GM19025 (cell line): ENCODE measurements at regions not wholly inside any gene's neighbourhood (a gene's known extent, or its start where the extent isn't known, plus 50 kb on each side); places are given as distances from the start of the nearest gene placed in this dataset.

ENCODE experiments used
- ATAC-seq: cut with Tn5 transposase; IDR thresholded peaks from one replicate; pipeline ENCODE4 v1.9.1; 2021; ENCODE audit warnings: mild to moderate bottlenecking, low read depth, moderate library complexity; ENCODE audit not compliant: unreplicated experiment

DNA sequence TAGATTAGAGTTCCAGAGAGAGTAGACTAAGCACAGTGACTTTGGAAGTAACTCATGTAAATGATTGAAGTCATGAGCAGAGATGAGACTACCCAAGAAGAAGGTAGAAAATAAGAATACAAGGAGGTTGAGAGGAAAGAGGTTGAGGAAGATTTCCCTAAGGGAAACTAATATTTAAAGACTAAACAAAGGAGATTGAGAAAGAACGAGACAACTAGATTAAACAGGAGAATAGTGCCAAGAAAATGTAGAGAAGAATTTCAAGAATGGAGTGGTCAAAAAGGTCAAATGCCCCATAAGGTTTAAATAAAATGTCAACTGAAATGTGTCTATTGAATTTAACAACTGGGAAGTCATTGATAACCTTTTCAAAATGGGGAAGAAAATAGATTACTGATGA is 59.0 kb downstream of the RPS29 start:
- no peak for ATAC-seq

DNA sequence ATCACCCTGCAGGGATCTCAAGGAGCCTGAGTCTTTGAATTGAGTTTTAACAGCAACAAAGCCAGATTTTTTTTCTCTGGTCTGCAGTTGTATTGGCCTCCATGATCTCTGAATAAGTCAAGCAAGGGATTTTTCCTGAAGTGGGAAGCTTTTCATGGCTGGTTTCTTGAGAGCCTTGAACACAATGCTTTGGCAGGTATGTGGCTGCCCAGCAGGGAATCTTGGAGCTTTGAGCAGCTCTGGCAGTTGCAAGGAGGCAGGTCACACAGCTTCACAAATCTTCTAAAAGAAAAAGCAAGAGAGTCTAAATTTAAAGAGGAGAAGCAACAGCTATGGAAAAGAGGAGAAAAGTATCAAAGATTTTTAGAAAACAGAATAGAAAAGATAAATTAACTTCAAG is 60.1 kb downstream of the RPS29 start:
- ATAC-seq: no peak

DNA sequence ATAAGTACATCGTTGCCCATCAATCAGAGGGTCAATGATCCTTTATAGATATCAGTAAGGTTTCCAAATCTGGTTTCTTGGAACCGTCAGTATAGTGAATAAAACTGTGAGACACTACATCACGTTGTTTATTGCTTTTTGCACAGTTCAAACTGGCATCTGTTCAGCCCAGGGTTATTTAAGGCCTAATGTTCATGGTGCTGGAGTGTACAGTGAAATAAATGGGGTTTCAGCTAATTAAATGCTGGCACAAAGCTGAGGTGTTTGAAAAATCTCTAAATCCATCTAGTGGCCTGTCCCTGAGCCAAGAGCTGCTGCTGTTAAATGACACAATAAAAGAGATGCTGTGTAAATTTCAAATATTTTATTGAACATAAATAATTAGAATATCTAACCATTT is 69.9 kb downstream of the RPS29 start:
- no peak for ATAC-seq

DNA sequence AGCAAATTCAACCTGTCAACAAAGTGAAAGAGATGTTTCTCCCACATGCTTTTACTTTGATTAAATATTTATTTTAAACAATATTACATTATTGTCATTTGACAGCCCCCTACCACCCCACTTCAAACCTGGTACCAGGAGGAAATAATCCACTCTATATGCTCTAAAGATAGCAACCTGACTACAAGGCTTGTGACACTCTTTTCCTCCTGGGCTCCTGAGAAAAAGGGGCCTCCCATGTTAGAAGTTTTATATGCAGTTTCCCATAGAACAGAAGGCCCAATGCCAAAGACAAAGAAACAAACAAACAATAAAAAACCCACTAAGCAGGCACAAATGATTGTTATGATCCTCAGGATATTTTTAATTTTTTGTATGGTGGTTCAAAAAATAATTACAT is 73.6 kb downstream of the RPS29 start:
- ATAC-seq: no peak

DNA sequence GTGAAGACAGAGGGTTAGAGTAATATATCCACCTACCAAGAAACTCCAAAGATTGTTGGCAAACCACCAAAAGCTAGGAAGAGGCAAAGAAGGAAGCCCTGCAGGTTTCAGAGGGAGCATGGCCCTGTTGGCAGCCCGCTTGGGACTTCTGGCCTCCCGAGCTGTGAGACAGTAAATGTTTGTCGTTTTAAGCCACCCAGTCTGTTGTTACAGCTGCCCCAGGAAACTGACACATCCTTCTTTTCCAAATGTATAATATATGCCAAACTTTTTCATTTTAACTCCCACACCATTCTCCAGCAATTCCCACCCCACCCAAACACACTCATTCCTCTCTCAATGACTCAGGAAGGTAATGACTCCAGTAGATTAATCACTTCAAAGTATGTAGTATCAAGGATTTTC is 74.0 kb downstream of the RPS29 start:
- ATAC-seq: no peak

DNA sequence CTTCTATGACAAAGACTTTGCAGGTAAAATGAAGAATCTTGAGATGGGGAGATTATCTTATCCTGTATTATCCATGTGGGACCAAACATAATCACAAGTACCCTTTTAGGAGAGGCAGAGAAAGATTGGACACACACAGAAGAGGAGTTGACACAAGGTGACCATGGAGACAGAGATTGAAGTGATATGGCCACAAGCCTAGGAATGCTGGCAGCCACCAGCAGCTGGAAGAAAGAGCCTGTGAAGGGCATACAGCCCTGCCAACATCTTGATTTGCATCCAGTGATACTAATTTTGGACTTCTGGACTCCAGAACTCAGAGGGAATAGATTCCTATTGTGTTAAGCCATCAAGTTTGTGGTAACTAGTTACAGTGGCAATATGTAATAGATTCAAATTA is 78.1 kb downstream of the RPS29 start:
- ATAC-seq: no peak

DNA sequence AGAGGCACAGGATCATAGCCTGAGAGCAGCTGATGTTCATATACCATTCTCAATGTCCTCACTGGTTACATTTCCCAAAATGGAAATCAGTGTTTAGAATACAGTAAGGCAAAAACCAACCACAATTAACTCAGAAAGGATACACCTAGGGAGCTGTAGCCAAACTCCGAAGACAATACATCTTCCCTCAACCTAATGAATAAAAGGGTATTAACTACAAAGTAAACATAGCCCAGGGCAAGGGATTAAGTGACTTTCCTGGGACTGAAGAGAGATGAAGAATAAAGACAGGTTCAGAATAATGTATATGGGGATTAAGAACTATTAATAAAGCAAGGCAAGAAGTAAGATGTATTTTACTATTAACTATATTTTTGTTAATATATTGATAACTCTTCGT is 79.5 kb downstream of the RPS29 start:
- ATAC-seq: no peak

DNA sequence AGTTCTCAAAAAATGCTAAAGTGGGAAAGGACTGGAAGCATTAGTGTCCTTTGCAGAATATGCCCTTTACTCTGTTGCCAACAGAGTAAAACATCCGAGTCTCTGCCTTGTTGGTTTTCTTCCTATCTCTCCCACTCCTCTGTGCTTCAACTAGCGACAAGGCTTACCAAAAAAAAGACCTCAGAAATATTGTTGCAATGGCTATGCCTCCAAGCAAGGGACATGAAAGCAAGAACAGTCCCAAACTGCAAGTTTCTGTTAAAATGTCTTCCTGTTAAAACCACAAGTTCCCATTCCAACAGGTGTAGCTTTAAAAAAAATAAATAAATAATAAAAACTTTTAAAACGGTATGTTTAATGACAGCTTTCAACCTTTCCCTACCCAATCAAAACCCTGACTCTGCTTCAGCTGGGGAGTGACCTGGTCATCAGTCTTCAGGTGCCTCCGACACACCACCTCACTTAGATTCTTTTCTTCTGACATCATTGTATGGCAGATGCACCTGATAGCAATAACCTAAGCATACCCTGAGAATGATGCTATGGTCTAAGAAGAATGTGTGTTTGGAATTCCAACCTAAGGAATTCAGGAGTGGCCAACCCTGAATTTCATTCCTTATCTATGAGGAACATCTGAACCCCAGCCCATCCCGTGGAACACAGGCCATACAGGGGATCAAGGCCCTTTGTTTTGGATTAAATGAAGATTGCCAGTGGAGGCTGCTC is 81.0 kb downstream of the RPS29 start:
- ATAC-seq: no peak

DNA sequence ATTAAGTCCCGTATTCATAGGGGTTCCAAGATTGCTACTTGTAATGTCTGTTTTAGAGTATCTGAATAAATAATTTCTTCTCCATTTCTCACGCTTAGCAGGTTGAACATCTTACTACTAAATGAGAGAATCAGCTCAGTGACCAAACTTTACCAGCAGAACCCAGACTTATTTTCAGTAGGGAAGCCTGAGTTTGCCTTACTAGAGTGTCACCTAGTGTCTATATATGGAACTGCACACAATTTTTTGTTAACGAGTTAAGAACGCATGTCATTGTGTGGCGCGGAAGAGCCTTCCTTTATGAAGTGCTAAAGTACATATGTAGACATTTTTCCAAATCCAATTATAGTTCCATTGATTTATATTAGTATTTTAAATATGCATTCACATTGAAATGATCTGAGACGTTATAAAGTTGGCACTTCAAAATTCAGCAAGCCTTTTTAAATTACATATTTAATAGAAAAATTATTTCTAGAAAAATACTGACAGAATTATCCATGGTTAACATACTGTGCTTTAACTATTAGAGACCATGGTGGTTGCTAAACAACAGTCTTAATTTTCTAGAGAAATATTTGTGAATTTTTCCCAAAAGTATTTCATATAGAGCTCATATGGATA is 88.3 kb downstream of the RPS29 start:
- peak; percentile 50 for ATAC-seq

DNA sequence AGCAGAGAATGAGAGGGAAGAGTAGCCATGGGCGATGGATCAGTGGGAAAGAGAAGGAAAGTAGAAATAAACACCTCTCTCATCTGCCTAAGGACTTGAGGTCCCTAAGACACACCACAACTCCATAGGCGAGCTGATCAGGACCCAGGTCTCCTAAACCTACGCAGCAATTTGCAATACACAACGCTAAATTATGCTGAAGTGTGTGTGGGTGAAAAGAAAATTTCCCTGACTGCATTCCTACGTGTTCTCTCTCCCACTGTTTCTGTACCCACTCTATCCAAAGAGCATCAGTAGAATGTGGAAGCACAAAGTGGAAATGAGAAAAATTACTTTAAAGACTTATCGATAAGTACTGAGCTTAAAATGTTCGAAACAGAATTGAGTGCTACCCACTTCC is 88.9 kb downstream of the RPS29 start:
- ATAC-seq: no peak

DNA sequence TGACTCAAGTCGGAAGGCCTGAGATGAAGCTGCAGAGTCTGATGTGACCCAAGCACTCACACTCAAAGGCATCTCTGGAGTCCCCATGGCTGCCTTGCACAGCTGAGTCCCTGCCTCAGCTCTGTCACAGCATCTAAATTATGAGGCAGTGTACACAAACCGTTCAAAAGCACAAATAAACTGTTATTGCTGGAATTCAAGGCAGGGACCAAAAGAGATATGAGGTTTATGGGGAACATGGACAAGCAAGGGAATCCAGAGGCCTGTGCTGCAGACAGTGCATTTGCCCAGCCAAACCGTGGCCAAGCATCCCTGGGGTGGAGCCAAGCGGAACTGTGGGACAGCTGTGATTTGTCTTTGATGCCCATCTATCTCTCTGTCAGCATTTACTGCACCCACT is 91.3 kb downstream of the RPS29 start:
- no peak for ATAC-seq

DNA sequence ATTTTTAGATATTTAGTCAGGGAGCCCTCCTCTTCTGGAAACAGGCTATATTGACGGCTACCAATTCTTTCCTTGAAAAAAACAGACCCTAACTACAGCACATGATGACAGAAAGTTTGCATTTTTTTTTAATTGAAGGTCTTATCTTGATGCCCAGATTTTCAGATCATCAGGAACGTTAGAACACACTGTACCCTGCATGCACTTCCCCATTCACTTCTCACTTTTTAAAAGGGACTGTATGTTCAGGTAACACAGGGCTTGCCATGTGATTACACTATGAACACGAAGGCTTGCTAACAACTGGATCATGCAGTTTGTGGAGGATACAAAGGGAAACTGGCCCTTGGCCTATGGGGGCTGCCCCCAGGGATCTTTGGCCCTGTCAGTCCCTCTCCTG is 92.6 kb downstream of the RPS29 start:
- ATAC-seq: no peak

DNA sequence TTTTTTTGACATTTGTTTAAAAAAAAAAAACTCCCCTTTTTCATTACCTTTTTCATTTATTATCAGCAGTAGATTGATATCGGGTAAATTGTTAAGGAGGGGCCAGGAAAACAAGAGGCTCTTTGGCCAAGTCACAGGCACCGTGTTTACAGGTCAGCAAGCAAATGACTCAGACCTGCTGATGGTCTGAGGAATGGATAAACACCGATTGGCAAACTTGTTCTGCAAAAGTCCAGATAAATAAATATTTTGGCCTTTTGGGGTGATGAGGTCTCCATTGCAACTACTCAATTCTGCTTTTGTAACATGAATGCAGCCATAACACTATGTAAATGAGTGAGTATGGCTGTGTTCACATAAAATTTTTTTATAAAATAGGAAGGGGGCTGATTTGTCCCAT is 94.0 kb downstream of the RPS29 start:
- no peak for ATAC-seq

DNA sequence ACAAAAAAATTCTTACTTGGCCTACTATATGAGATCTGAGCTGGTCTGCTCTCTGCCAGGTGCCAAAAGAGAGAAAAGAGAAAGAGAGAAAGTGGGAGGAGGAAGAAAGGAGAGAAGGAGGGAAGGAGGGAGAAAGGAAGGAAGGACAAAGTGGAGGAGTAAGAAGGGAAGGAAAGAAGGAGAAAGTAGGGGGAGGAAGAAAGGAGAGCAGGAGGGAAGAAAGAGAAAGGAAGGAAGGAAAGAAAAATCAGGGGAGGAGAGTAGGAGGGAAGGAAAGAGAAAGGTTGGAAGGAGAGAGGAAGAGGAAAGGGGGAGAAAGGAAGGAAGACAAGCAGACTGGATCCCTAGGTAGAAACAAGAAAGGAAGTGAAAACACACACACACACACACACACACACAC is 96.8 kb downstream of the RPS29 start:
- no peak for ATAC-seq

DNA sequence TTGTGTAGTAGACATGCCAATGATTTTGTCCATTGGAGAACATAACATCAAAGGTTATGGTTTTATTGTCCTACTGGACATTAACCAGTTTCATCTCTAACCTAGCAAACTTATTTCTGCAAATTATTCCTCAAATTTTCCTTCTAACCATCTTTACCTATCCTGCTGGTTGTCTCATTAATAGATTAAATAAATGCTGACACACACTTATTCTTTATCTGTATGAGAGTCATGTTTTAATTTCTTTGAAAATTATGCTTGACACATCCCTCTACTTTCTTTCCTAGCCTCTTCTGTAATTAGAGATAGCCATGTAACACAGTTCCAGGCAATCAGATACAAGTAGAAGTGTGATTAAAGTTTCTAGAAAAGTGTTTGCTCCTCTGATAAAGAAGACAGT is 98.9 kb downstream of the RPS29 start:
- ATAC-seq: no peak

DNA sequence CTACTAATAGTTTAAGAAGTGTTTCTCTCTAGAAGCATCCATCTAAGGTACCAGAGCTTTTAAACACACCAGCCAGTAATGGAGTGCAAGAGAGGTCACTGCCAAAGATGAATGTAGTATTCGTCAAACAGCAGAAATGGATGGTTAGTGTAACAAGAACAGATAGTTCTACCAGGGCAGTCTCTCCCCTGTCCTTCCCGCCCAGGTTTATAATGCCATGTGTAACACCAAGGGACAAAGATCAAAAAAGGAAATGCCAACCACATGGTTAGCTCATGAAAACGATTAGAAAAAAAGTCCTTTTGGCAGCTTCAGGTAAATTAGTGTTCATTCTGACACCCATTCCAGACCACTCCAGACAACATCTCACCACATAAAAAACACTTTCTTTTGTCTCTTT is 100.9 kb downstream of the RPS29 start:
- no peak for ATAC-seq

DNA sequence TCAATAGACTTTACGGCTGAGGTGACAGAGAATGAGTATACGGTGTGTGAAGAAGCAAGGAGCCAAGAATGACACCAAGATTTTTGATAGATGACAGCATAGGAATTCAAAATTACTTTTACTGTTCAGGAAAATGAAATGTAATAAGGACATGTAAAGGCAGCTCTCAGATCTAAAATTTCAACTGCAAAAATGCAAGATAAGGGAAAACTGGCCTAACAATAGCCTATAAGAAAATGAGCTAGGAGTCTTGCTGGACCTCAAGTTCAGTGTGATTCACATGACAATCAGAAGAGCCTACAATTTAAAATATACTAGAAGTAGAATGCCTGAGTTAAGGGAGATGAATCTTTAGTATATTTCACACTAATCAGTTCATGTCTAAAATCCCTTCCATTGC is 102.0 kb downstream of the RPS29 start:
- no peak for ATAC-seq

DNA sequence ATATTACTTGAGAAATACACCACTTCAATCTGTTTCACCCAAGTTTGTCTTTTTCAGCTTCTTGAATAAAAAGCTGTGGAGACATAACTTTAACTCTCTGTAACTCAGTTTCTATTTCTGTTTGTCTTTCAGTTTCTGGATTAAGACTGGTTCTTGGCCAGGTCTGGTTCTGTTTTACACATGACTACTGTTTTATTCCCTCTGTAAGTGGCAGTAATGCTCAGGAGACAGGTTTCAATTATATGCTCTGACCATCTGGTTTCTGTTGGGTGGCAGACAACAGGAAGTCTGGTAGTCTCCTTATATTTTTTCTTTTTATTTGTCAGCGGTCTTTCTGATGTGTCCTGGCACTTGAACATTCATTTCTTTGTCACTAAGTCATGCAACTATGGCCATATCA is 102.9 kb downstream of the RPS29 start:
- peak; percentile 62 for ATAC-seq

DNA sequence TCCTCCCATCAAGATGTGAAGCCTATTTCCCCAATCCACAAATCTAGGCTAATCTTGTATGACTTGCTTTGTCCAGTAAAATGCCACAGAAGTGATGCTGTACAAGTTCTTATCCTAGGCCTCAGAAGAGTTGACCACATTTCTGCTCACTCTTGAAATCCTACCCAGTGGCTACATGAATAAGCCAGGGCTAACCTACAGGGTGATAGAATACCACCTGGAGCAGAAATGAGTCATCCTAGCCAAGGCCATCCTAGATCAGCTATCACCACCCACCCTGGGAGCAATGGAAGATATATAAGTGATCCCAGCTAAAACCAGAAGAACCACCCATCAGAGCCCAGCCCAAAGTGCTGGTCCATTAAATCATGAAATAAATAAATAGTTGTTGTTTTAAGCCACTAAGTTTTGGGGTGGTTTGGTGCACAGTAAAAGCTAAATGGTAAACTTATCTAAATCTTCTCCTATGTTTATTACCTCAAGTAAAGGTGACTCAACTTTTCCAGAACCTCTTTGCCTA is 105.1 kb downstream of the RPS29 start:
- no peak for ATAC-seq

DNA sequence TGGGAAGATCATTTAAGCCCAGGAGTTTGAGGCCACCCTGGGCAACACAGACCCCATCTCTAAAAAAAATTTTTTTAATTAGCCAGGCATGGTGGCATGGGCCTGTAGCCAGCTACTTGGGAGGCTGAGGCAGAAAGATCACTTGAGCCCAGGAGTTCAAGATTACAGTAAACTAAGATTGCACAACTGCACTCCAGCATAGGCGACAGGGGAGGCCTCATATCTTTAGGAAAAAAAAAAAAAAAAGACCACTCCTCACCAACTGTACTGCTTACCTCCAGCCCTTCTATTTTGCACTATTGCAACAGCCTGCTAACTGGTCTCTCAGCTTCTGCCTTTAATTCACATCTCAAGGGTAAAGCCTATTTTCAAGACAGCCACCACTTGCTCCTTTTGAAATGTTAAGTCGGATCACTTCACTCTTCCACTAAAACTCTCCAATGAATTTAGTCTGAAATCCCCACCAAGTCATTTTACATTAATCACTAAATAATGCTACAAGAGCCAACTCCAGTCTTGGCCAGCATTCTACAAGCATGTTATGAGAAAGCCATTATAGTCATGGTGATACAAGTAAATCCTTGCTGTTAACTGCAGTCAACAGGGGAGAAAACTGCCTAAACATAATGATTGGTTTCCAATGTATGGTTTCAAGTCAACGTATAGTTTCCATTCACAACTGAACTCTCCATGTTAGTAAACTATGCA is 106.0 kb downstream of the RPS29 start:
- ATAC-seq: no peak

DNA sequence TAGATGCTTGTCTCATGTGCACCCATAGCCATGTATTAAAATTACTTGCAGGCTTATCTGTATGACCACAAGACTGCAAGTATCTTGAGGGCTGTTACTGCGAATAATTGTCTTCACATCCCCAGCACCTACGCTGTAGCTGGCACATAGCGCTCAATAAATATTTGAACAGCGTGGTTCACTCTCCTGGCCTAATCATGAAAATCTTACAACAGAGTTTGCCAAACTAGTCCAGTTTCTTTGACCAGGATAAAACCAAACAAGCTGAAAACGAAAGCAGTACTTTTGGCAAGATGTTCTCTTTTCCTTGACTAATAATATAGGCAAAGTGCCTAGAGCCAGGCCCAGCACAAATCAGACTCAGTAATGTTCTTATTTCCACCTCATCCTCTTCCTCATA is 106.7 kb downstream of the RPS29 start:
- ATAC-seq: no peak

DNA sequence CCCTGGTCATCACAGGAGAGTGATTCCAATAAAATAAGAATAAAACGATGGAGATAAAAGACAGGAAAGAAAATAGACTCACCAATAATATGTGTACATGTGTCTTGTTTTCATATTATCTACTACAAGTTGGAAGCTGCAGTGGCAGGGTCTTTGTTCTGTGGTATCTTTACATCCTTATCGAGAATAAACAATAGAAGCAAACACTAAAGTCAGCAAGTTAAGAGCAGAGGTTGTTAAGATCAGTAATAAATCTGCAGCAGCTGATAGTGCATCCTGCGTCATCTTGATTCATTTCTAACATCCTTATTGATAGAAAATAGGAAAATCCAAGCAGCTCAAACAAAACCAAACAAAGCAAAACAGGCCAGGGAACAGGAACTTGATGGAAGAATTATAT is 107.4 kb downstream of the RPS29 start:
- no peak for ATAC-seq
